Ovary (tissue), 3 donors: ENCODE measurements at regions not wholly inside any gene's neighbourhood (a gene's known extent, or its start where the extent isn't known, plus 50 kb on each side); places are given as distances from the start of the nearest gene placed in this dataset.

ENCODE experiments used
- CTCF ChIP-seq, 3 donors: fragments of 450-650 bp in 2 of 3; fragments of 200-600 bp in 1 of 3; IDR thresholded peaks; one replicate each; pipeline versions ENCODE4 v1.5.1 to v1.8.0; 2016 to 2022; ENCODE audit warnings: antibody characterized with exemption in 3 of 3, mild to moderate bottlenecking in 1 of 3
- EP300 ChIP-seq: sonication (generic); formaldehyde crosslinking; IDR thresholded peaks from one replicate; pipeline ENCODE4 v1.6.1; 2017; ENCODE audit warnings: antibody characterized with exemption
- POLR2A ChIP-seq: fragments of 450-650 bp; IDR thresholded peaks from one replicate; pipeline ENCODE4 v1.6.1; 2017; ENCODE audit warnings: antibody characterized with exemption, mild to moderate bottlenecking, moderate library complexity
- donor health status: DM: no; HTN: no; CAD: no.

- TF ChIP-seq CTCF (IDR thresholded peaks at IDR 0.05) (no peak), POLR2A (no peak), EP300 (no peak)
Measured at GRCh38 chrX:40155589-40156469, 58.1 kb upstream of the BCOR start.
